Peyer's patch (tissue), 4 donors: ENCODE measurements at regions not wholly inside any gene's neighbourhood (a gene's known extent, or its start where the extent isn't known, plus 50 kb on each side); places are given as distances from the start of the nearest gene placed in this dataset.

ENCODE experiments used
- DNase-seq, 3 donors: peaks; one replicate each; pipeline ENCODE4 v3.0.0-alpha.2; 2017 to 2019
- H3K27ac ChIP-seq, 4 donors: fragments of 200-600 bp; sonication (generic); one replicate each; pipeline ENCODE4 v1.5.1; 2016 to 2019
- H3K27me3 ChIP-seq, 2 donors: fragments of 200-600 bp; sonication (generic); one replicate each; pipeline ENCODE4 v1.5.1; 2019
- H3K36me3 ChIP-seq, 3 donors: fragments of 200-600 bp; sonication (generic); one replicate each; pipeline ENCODE4 v1.5.1; 2016 to 2019
- H3K4me1 ChIP-seq, 4 donors: fragments of 200-600 bp; sonication (generic); one replicate each; pipeline ENCODE4 v1.5.1; 2016 to 2019
- H3K4me3 ChIP-seq, 4 donors: fragments of 200-600 bp; sonication (generic); 1 replicate in 3 of 4; 2 replicates in 1 of 4; pipeline ENCODE4 v1.5.1; 2016 to 2019; ENCODE audit warnings: mild to moderate bottlenecking in 1 of 4
- H3K9me3 ChIP-seq, 4 donors: fragments of 200-600 bp; sonication (generic); one replicate each; pipeline ENCODE4 v1.5.1; 2016 to 2019; ENCODE audit warnings: mild to moderate bottlenecking in 1 of 4
- CTCF ChIP-seq, 6 experiments: fragments of 450-650 bp in 4 of 6; fragments of 200-600 bp in 2 of 6; sonication (generic) in 1 of 6; IDR thresholded peaks; one replicate each; pipeline ENCODE4 v1.5.1; 2017 to 2019; ENCODE audit warnings: antibody characterized with exemption in 6 of 6, mild to moderate bottlenecking in 3 of 6, moderate library complexity in 1 of 6
- POLR2A ChIP-seq, 2 donors: fragments of 450-650 bp; IDR thresholded peaks; one replicate each; pipeline ENCODE4 v1.5.1; 2017; ENCODE audit warnings: antibody characterized with exemption in 2 of 2, mild to moderate bottlenecking in 2 of 2, moderate library complexity in 2 of 2

- Histone ChIP-seq H3K27me3 (no peaks in the 10 kb centered on the region), H3K4me1 (no peaks in the 10 kb centered on the region), H3K36me3 (no peaks in the 10 kb centered on the region), H3K4me3 (no peak overlapping the region), H3K27ac (no peak overlapping the region), H3K9me3 (no peaks in the 10 kb centered on the region)
- DNase-seq: no peak
- TF ChIP-seq POLR2A (IDR thresholded peaks at IDR 0.05): no peak
- TF ChIP-seq CTCF (IDR thresholded peaks at IDR 0.05): no peak
These were observed 1125.0 kb downstream of the BRD1 start for GRCh38 chr22:48702573-48703264.

- no peaks in the 10 kb centered on the region for H3K27me3 ChIP-seq
- no peak overlapping the region for H3K27ac ChIP-seq
- TF ChIP-seq CTCF (IDR thresholded peaks at IDR 0.05) (no peak), POLR2A (IDR thresholded peaks at IDR 0.05) (no peak)
- no peaks in the 10 kb centered on the region for H3K4me1 ChIP-seq
- no peaks in the 10 kb centered on the region for H3K36me3 ChIP-seq
- H3K9me3 ChIP-seq: no peaks in the 10 kb centered on the region
- DNase-seq: no peak
- H3K4me3 ChIP-seq: no peak overlapping the region
These were observed 1126.2 kb downstream of the BRD1 start for GRCh38 chr22:48701296-48702030.

GRCh38 chr22:48700566-48701295, 1126.9 kb downstream of the BRD1 start:
- Histone ChIP-seq H3K4me1 (no peaks in the 10 kb centered on the region), H3K4me3 (no peak overlapping the region), H3K27me3 (no peaks in the 10 kb centered on the region), H3K36me3 (no peaks in the 10 kb centered on the region), H3K9me3 (no peaks in the 10 kb centered on the region), H3K27ac (no peak overlapping the region)
- TF ChIP-seq CTCF (IDR thresholded peaks at IDR 0.05) (no peak), POLR2A (IDR thresholded peaks at IDR 0.05) (no peak)
- no peak for DNase-seq

GRCh38 chr22:48700180-48700565, 1127.5 kb downstream of the BRD1 start:
- H3K36me3 ChIP-seq: no peaks in the 10 kb centered on the region
- DNase-seq: no peak
- no peaks in the 10 kb centered on the region for H3K27me3 ChIP-seq
- no peak overlapping the region for H3K4me3 ChIP-seq
- no peaks in the 10 kb centered on the region for H3K9me3 ChIP-seq
- TF ChIP-seq CTCF (IDR thresholded peaks at IDR 0.05): no peak
- no peak for TF ChIP-seq POLR2A (IDR thresholded peaks at IDR 0.05)
- H3K4me1 ChIP-seq: no peaks in the 10 kb centered on the region
- H3K27ac ChIP-seq: no peak overlapping the region

- Histone ChIP-seq H3K27me3 (no peaks in the 10 kb centered on the region), H3K27ac (no peak overlapping the region), H3K4me1 (no peaks in the 10 kb centered on the region), H3K9me3 (no peaks in the 10 kb centered on the region), H3K4me3 (no peak overlapping the region), H3K36me3 (no peaks in the 10 kb centered on the region)
- DNase-seq: no peak
- TF ChIP-seq CTCF (IDR thresholded peaks at IDR 0.05): no peak
These were observed 1128.2 kb downstream of the BRD1 start for GRCh38 chr22:48699511-48699910.
